ENCODE measurements at regions not wholly inside any gene's neighbourhood (a gene's known extent, or its start where the extent isn't known, plus 50 kb on each side); places are given as distances from the start of the nearest gene placed in this dataset.

GRCh38 chr20:9926007-9926406 is 87.1 kb upstream of the PAK5 start:
- TF ChIP-seq EGR1 (IDR thresholded peaks at IDR 0.05) = no peak
- TF ChIP-seq NFIC (IDR thresholded peaks at IDR 0.05) = no peak
- TF ChIP-seq YY1 (IDR thresholded peaks at IDR 0.05; ENCODE audit: low read depth) = no peak

GRCh38 chr20:9923648-9924047 is 84.8 kb upstream of the PAK5 start:
- TF ChIP-seq, protein P1, sequence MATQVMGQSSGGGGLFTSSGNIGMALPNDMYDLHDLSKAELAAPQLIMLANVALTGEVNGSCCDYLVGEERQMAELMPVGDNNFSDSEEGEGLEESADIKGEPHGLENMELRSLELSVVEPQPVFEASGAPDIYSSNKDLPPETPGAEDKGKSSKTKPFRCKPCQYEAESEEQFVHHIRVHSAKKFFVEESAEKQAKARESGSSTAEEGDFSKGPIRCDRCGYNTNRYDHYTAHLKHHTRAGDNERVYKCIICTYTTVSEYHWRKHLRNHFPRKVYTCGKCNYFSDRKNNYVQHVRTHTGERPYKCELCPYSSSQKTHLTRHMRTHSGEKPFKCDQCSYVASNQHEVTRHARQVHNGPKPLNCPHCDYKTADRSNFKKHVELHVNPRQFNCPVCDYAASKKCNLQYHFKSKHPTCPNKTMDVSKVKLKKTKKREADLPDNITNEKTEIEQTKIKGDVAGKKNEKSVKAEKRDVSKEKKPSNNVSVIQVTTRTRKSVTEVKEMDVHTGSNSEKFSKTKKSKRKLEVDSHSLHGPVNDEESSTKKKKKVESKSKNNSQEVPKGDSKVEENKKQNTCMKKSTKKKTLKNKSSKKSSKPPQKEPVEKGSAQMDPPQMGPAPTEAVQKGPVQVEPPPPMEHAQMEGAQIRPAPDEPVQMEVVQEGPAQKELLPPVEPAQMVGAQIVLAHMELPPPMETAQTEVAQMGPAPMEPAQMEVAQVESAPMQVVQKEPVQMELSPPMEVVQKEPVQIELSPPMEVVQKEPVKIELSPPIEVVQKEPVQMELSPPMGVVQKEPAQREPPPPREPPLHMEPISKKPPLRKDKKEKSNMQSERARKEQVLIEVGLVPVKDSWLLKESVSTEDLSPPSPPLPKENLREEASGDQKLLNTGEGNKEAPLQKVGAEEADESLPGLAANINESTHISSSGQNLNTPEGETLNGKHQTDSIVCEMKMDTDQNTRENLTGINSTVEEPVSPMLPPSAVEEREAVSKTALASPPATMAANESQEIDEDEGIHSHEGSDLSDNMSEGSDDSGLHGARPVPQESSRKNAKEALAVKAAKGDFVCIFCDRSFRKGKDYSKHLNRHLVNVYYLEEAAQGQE (IDR thresholded peaks at IDR 0.05; ENCODE audit: low read depth) = no peak
- no peak for TF ChIP-seq YY1 (IDR thresholded peaks at IDR 0.05; ENCODE audit: low read depth)
- no peak for TF ChIP-seq TCF12 (IDR thresholded peaks at IDR 0.05; ENCODE audit: low read depth)
- no peak for TF ChIP-seq EGR1 (IDR thresholded peaks at IDR 0.05)
- no peak for TF ChIP-seq RAD21 (IDR thresholded peaks at IDR 0.05; ENCODE audit: low read depth)
- no peak for TF ChIP-seq ZBTB7A (IDR thresholded peaks at IDR 0.05; ENCODE audit: low read depth)
- no peak for TF ChIP-seq CREB1 (IDR thresholded peaks at IDR 0.05; ENCODE audit: low read depth)

GRCh38 chr20:9920866-9921265 is 82.0 kb upstream of the PAK5 start:
- TF ChIP-seq EGR1 (IDR thresholded peaks at IDR 0.05) (no peak), CEBPB (IDR thresholded peaks at IDR 0.05) (no peak), YY1 (IDR thresholded peaks at IDR 0.05; ENCODE audit: low read depth) (no peak), ZBTB7A (IDR thresholded peaks at IDR 0.05; ENCODE audit: low read depth) (no peak), FOXM1 (IDR thresholded peaks at IDR 0.05; ENCODE audit: borderline replicate concordance, low read depth) (no peak), RAD21 (IDR thresholded peaks at IDR 0.05; ENCODE audit: low read depth) (no peak), EP300 (IDR thresholded peaks at IDR 0.05; ENCODE audit: borderline replicate concordance) (no peak)
- TF ChIP-seq, protein P1 (IDR thresholded peaks at IDR 0.05; ENCODE audit: low read depth) = no peak

DNA sequence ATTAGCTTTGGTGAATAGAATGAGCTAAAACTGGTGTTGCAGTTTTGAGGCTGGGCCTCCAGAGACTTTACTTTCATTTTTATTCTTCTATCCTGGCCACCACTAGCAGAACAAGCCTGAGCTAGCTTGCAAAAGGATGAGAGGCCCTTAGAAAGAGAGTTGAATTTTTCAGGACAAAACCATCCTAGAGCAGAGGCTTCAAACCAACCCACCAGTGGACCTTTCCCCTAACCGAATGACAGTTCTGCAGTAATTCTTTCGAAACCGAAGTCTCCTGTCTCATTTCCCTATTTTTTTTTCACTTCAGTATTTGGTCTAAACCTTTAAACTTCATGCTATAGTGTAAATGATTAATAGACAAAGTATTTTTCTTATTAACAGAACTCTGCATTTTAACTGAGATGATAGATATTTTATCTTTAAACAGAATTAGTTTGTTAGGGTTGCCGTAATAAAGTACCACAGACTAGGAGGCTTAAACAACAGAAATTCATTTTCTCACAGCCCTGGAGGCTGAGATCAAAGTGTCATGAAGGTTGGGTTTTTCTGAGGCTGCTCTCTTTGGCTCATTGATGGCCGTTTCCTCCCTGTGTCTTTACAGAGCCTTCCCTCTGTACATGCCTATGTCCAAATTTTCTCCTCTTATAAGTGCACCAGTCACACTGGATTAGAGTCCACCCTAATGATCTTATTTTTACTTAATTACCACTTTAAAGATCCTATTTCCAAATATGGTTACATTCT is 80.6 kb upstream of the PAK5 start:
- TF ChIP-seq CREB1 (IDR thresholded peaks at IDR 0.05; ENCODE audit: low read depth) (no peak), YY1 (IDR thresholded peaks at IDR 0.05; ENCODE audit: low read depth) (no peak), USF1 (IDR thresholded peaks at IDR 0.05) (no peak), TEAD4 (IDR thresholded peaks at IDR 0.05) (no peak), TCF12 (IDR thresholded peaks at IDR 0.05; ENCODE audit: low read depth) (no peak), RAD21 (IDR thresholded peaks at IDR 0.05; ENCODE audit: low read depth) (no peak), NFIC (IDR thresholded peaks at IDR 0.05) (no peak), CEBPB (IDR thresholded peaks at IDR 0.05) (no peak), ZBTB7A (IDR thresholded peaks at IDR 0.05; ENCODE audit: low read depth) (no peak), EGR1 (IDR thresholded peaks at IDR 0.05) (no peak), TAF1 (IDR thresholded peaks at IDR 0.05; ENCODE audit: low read depth) (no peak), EP300 (IDR thresholded peaks at IDR 0.05; ENCODE audit: borderline replicate concordance) (no peak), FOXM1 (IDR thresholded peaks at IDR 0.05; ENCODE audit: borderline replicate concordance, low read depth) (no peak)
- TF ChIP-seq, protein P2, sequence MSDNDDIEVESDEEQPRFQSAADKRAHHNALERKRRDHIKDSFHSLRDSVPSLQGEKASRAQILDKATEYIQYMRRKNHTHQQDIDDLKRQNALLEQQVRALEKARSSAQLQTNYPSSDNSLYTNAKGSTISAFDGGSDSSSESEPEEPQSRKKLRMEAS (IDR thresholded peaks at IDR 0.05) = no peak
- TF ChIP-seq, protein P1 (IDR thresholded peaks at IDR 0.05; ENCODE audit: low read depth) = no peak

GRCh38 chr20:9918348-9918747 is 79.5 kb upstream of the PAK5 start:
- no peak for TF ChIP-seq RAD21 (IDR thresholded peaks at IDR 0.05; ENCODE audit: low read depth)
- no peak for TF ChIP-seq EGR1 (IDR thresholded peaks at IDR 0.05)
- TF ChIP-seq, protein P2 (IDR thresholded peaks at IDR 0.05) = no peak
- TF ChIP-seq USF1 (IDR thresholded peaks at IDR 0.05) = no peak
- TF ChIP-seq CEBPB (IDR thresholded peaks at IDR 0.05) = no peak
- no peak for TF ChIP-seq TEAD4 (IDR thresholded peaks at IDR 0.05)
- no peak for TF ChIP-seq TAF1 (IDR thresholded peaks at IDR 0.05; ENCODE audit: low read depth)
- TF ChIP-seq ZBTB7A (IDR thresholded peaks at IDR 0.05; ENCODE audit: low read depth) = no peak
- TF ChIP-seq TCF12 (IDR thresholded peaks at IDR 0.05; ENCODE audit: low read depth) = no peak
- no peak for TF ChIP-seq CREB1 (IDR thresholded peaks at IDR 0.05; ENCODE audit: low read depth)
- TF ChIP-seq EP300 (IDR thresholded peaks at IDR 0.05; ENCODE audit: borderline replicate concordance) = no peak

Data from Ishikawa (cell line).